ENCODE measurements at regions not wholly inside any gene's neighbourhood (a gene's known extent, or its start where the extent isn't known, plus 50 kb on each side); places are given as distances from the start of the nearest gene placed in this dataset.

GRCh38 chr7:124603066-124603465, 162.5 kb downstream of the GPR37 start:
- no peak overlapping the region for H3K27ac ChIP-seq (ENCODE audit: low read depth in 1 of 2, low read length in 1 of 2)
- H3K4me3 ChIP-seq (ENCODE audit: low read length in 2 of 2): no peak overlapping the region
- no peak for DNase-seq (ENCODE audit: low read depth in 6 of 9, low spot score in 9 of 9)
- H3K36me3 ChIP-seq (ENCODE audit: control insufficient read depth in 2 of 2, insufficient read depth in 2 of 2, low read length in 1 of 2): no peaks in the 10 kb centered on the region
- H3K9me3 ChIP-seq (ENCODE audit: control insufficient read depth in 2 of 2, insufficient read depth in 1 of 2, low read length in 1 of 2): no peaks in the 10 kb centered on the region
- H3K4me1 ChIP-seq (ENCODE audit: control insufficient read depth in 2 of 2, insufficient read depth in 2 of 2, low read length in 2 of 2): no peaks in the 10 kb centered on the region
- no peaks in the 10 kb centered on the region for H3K27me3 ChIP-seq (ENCODE audit: control insufficient read depth in 2 of 2, insufficient read depth in 1 of 2, low read length in 1 of 2)
- WGBS: 91% methylated on average over 1 of the region's 1 CpG

- H3K4me1 ChIP-seq (ENCODE audit: control insufficient read depth in 2 of 2, insufficient read depth in 2 of 2, low read length in 2 of 2): no peaks in the 10 kb centered on the region
- no peaks in the 10 kb centered on the region for H3K27me3 ChIP-seq (ENCODE audit: control insufficient read depth in 2 of 2, insufficient read depth in 1 of 2, low read length in 1 of 2)
- no peak for DNase-seq (ENCODE audit: low read depth in 6 of 9, low spot score in 9 of 9)
- H3K27ac ChIP-seq (ENCODE audit: low read depth in 1 of 2, low read length in 1 of 2): no peak overlapping the region
- H3K4me3 ChIP-seq (ENCODE audit: low read length in 2 of 2): no peak overlapping the region
- no peaks in the 10 kb centered on the region for H3K9me3 ChIP-seq (ENCODE audit: control insufficient read depth in 2 of 2, insufficient read depth in 1 of 2, low read length in 1 of 2)
- H3K36me3 ChIP-seq (ENCODE audit: control insufficient read depth in 2 of 2, insufficient read depth in 2 of 2, low read length in 1 of 2): no peaks in the 10 kb centered on the region
Observed at GRCh38 chr7:124597509-124597908, 168.1 kb downstream of the GPR37 start.

- H3K4me3 ChIP-seq (ENCODE audit: low read length in 2 of 2): no peak overlapping the region
- no peaks in the 10 kb centered on the region for H3K4me1 ChIP-seq (ENCODE audit: control insufficient read depth in 2 of 2, insufficient read depth in 2 of 2, low read length in 2 of 2)
- H3K27ac ChIP-seq (ENCODE audit: low read depth in 1 of 2, low read length in 1 of 2): no peak overlapping the region
- DNase-seq (ENCODE audit: low read depth in 6 of 9, low spot score in 9 of 9): no peak
- 90% methylated on average over 1 of the region's 1 CpG for WGBS
- no peaks in the 10 kb centered on the region for H3K27me3 ChIP-seq (ENCODE audit: control insufficient read depth in 2 of 2, insufficient read depth in 1 of 2, low read length in 1 of 2)
- no peaks in the 10 kb centered on the region for H3K9me3 ChIP-seq (ENCODE audit: control insufficient read depth in 2 of 2, insufficient read depth in 1 of 2, low read length in 1 of 2)
- no peaks in the 10 kb centered on the region for H3K36me3 ChIP-seq (ENCODE audit: control insufficient read depth in 2 of 2, insufficient read depth in 2 of 2, low read length in 1 of 2)
Observed at GRCh38 chr7:124596881-124597280, 168.7 kb downstream of the GPR37 start.

GRCh38 chr7:124590814-124591213, 174.8 kb downstream of the GPR37 start:
- Histone ChIP-seq H3K9me3 (ENCODE audit: control insufficient read depth in 2 of 2, insufficient read depth in 1 of 2, low read length in 1 of 2) (no peaks in the 10 kb centered on the region), H3K27ac (ENCODE audit: low read depth in 1 of 2, low read length in 1 of 2) (no peak overlapping the region), H3K27me3 (ENCODE audit: control insufficient read depth in 2 of 2, insufficient read depth in 1 of 2, low read length in 1 of 2) (no peaks in the 10 kb centered on the region), H3K36me3 (ENCODE audit: control insufficient read depth in 2 of 2, insufficient read depth in 2 of 2, low read length in 1 of 2) (no peaks in the 10 kb centered on the region), H3K4me1 (ENCODE audit: control insufficient read depth in 2 of 2, insufficient read depth in 2 of 2, low read length in 2 of 2) (no peaks in the 10 kb centered on the region), H3K4me3 (ENCODE audit: low read length in 2 of 2) (no peak overlapping the region)
- 93% methylated on average over 2 of the region's 2 CpGs for WGBS
- no peak for DNase-seq (ENCODE audit: low read depth in 6 of 9, low spot score in 9 of 9)

- no peak overlapping the region for H3K27ac ChIP-seq (ENCODE audit: low read depth in 1 of 2, low read length in 1 of 2)
- no peak overlapping the region for H3K4me3 ChIP-seq (ENCODE audit: low read length in 2 of 2)
- 85% methylated on average over 2 of the region's 2 CpGs for WGBS
- H3K4me1 ChIP-seq (ENCODE audit: control insufficient read depth in 2 of 2, insufficient read depth in 2 of 2, low read length in 2 of 2): no peaks in the 10 kb centered on the region
- H3K9me3 ChIP-seq (ENCODE audit: control insufficient read depth in 2 of 2, insufficient read depth in 1 of 2, low read length in 1 of 2): no peaks in the 10 kb centered on the region
- no peak for DNase-seq (ENCODE audit: low read depth in 6 of 9, low spot score in 9 of 9)
- no peaks in the 10 kb centered on the region for H3K27me3 ChIP-seq (ENCODE audit: control insufficient read depth in 2 of 2, insufficient read depth in 1 of 2, low read length in 1 of 2)
- H3K36me3 ChIP-seq (ENCODE audit: control insufficient read depth in 2 of 2, insufficient read depth in 2 of 2, low read length in 1 of 2): no peaks in the 10 kb centered on the region
Observed at GRCh38 chr7:124577256-124577655, 188.3 kb downstream of the GPR37 start.

- no peaks in the 10 kb centered on the region for H3K36me3 ChIP-seq (ENCODE audit: control insufficient read depth in 2 of 2, insufficient read depth in 2 of 2, low read length in 1 of 2)
- WGBS: 93% methylated on average over 3 of the region's 3 CpGs
- no peaks in the 10 kb centered on the region for H3K27me3 ChIP-seq (ENCODE audit: control insufficient read depth in 2 of 2, insufficient read depth in 1 of 2, low read length in 1 of 2)
- H3K9me3 ChIP-seq (ENCODE audit: control insufficient read depth in 2 of 2, insufficient read depth in 1 of 2, low read length in 1 of 2): no peaks in the 10 kb centered on the region
- no peaks in the 10 kb centered on the region for H3K4me1 ChIP-seq (ENCODE audit: control insufficient read depth in 2 of 2, insufficient read depth in 2 of 2, low read length in 2 of 2)
- H3K4me3 ChIP-seq (ENCODE audit: low read length in 2 of 2): no peak overlapping the region
- no peak for DNase-seq (ENCODE audit: low read depth in 6 of 9, low spot score in 9 of 9)
- H3K27ac ChIP-seq (ENCODE audit: low read depth in 1 of 2, low read length in 1 of 2): no peak overlapping the region
Observed at GRCh38 chr7:124575176-124575575, 190.4 kb downstream of the GPR37 start.

- no peak for DNase-seq (ENCODE audit: low read depth in 6 of 9, low spot score in 9 of 9)
- Histone ChIP-seq H3K9me3 (ENCODE audit: control insufficient read depth in 2 of 2, insufficient read depth in 1 of 2, low read length in 1 of 2) (no peaks in the 10 kb centered on the region), H3K27me3 (ENCODE audit: control insufficient read depth in 2 of 2, insufficient read depth in 1 of 2, low read length in 1 of 2) (no peaks in the 10 kb centered on the region), H3K4me1 (ENCODE audit: control insufficient read depth in 2 of 2, insufficient read depth in 2 of 2, low read length in 2 of 2) (no peaks in the 10 kb centered on the region), H3K36me3 (ENCODE audit: control insufficient read depth in 2 of 2, insufficient read depth in 2 of 2, low read length in 1 of 2) (no peaks in the 10 kb centered on the region), H3K27ac (ENCODE audit: low read depth in 1 of 2, low read length in 1 of 2) (no peak overlapping the region), H3K4me3 (ENCODE audit: low read length in 2 of 2) (no peak overlapping the region)
- 97% methylated on average over 2 of the region's 2 CpGs for WGBS
Observed at GRCh38 chr7:124570558-124570957, 195.0 kb downstream of the GPR37 start.

- no peak overlapping the region for H3K4me3 ChIP-seq (ENCODE audit: low read length in 2 of 2)
- H3K9me3 ChIP-seq (ENCODE audit: control insufficient read depth in 2 of 2, insufficient read depth in 1 of 2, low read length in 1 of 2): no peaks in the 10 kb centered on the region
- no peaks in the 10 kb centered on the region for H3K4me1 ChIP-seq (ENCODE audit: control insufficient read depth in 2 of 2, insufficient read depth in 2 of 2, low read length in 2 of 2)
- H3K27ac ChIP-seq (ENCODE audit: low read depth in 1 of 2, low read length in 1 of 2): no peak overlapping the region
- no peak for DNase-seq (ENCODE audit: low read depth in 6 of 9, low spot score in 9 of 9)
- H3K27me3 ChIP-seq (ENCODE audit: control insufficient read depth in 2 of 2, insufficient read depth in 1 of 2, low read length in 1 of 2): no peaks in the 10 kb centered on the region
- H3K36me3 ChIP-seq (ENCODE audit: control insufficient read depth in 2 of 2, insufficient read depth in 2 of 2, low read length in 1 of 2): no peaks in the 10 kb centered on the region
- WGBS: 78% methylated on average over 5 of the region's 5 CpGs
Observed at GRCh38 chr7:124566583-124566982, 199.0 kb downstream of the GPR37 start.

- H3K9me3 ChIP-seq (ENCODE audit: control insufficient read depth in 2 of 2, insufficient read depth in 1 of 2, low read length in 1 of 2): no peaks in the 10 kb centered on the region
- no peaks in the 10 kb centered on the region for H3K27me3 ChIP-seq (ENCODE audit: control insufficient read depth in 2 of 2, insufficient read depth in 1 of 2, low read length in 1 of 2)
- H3K36me3 ChIP-seq (ENCODE audit: control insufficient read depth in 2 of 2, insufficient read depth in 2 of 2, low read length in 1 of 2): no peaks in the 10 kb centered on the region
- H3K4me3 ChIP-seq (ENCODE audit: low read length in 2 of 2): no peak overlapping the region
- 89% methylated on average over 1 of the region's 1 CpG for WGBS
- H3K27ac ChIP-seq (ENCODE audit: low read depth in 1 of 2, low read length in 1 of 2): no peak overlapping the region
- no peak for DNase-seq (ENCODE audit: low read depth in 6 of 9, low spot score in 9 of 9)
- no peaks in the 10 kb centered on the region for H3K4me1 ChIP-seq (ENCODE audit: control insufficient read depth in 2 of 2, insufficient read depth in 2 of 2, low read length in 2 of 2)
Observed at GRCh38 chr7:124557587-124557986, 208.0 kb downstream of the GPR37 start.

- Histone ChIP-seq H3K9me3 (ENCODE audit: control insufficient read depth in 2 of 2, insufficient read depth in 1 of 2, low read length in 1 of 2) (no peaks in the 10 kb centered on the region), H3K36me3 (ENCODE audit: control insufficient read depth in 2 of 2, insufficient read depth in 2 of 2, low read length in 1 of 2) (no peaks in the 10 kb centered on the region), H3K27me3 (ENCODE audit: control insufficient read depth in 2 of 2, insufficient read depth in 1 of 2, low read length in 1 of 2) (no peaks in the 10 kb centered on the region), H3K27ac (ENCODE audit: low read depth in 1 of 2, low read length in 1 of 2) (no peak overlapping the region), H3K4me3 (ENCODE audit: low read length in 2 of 2) (no peak overlapping the region), H3K4me1 (ENCODE audit: control insufficient read depth in 2 of 2, insufficient read depth in 2 of 2, low read length in 2 of 2) (no peaks in the 10 kb centered on the region)
- 80% methylated on average over 5 of the region's 5 CpGs for WGBS
- DNase-seq (ENCODE audit: low read depth in 6 of 9, low spot score in 9 of 9): no peak
Observed at GRCh38 chr7:124557101-124557500, 208.5 kb downstream of the GPR37 start.

Data from thymus (tissue), 11 donors.